GM12874 (cell line): ENCODE measurements at regions not wholly inside any gene's neighbourhood (a gene's known extent, or its start where the extent isn't known, plus 50 kb on each side); places are given as distances from the start of the nearest gene placed in this dataset.

ENCODE experiments used
- CTCF ChIP-seq: IDR thresholded peaks from 2 replicates; pipeline ENCODE4 v1.5.1; 2011; ENCODE audit warnings: low read depth, mild to moderate bottlenecking, control low read depth, low read length, moderate library complexity; ENCODE audit not compliant: insufficient read depth

GRCh38 chr9:110047232-110047954 is 160.6 kb downstream of the C9orf152 start:
- no peak for TF ChIP-seq CTCF

GRCh38 chr9:110047955-110048402 is 160.0 kb downstream of the C9orf152 start:
- TF ChIP-seq CTCF = no peak

- TF ChIP-seq CTCF = no peak
Measured at GRCh38 chr9:110048403-110048975, 159.5 kb downstream of the C9orf152 start.

GRCh38 chr9:110048976-110049698 is 158.8 kb downstream of the C9orf152 start:
- TF ChIP-seq CTCF = no peak

- no peak for TF ChIP-seq CTCF
Measured at GRCh38 chr9:110049699-110050450, 158.1 kb downstream of the C9orf152 start.

- no peak for TF ChIP-seq CTCF
Measured at GRCh38 chr9:110050925-110051355, 157.0 kb downstream of the C9orf152 start.

GRCh38 chr9:110056062-110056461 is 151.9 kb downstream of the C9orf152 start:
- TF ChIP-seq CTCF = no peak
